ENCODE measurements at regions not wholly inside any gene's neighbourhood (a gene's known extent, or its start where the extent isn't known, plus 50 kb on each side); places are given as distances from the start of the nearest gene placed in this dataset.

DNA sequence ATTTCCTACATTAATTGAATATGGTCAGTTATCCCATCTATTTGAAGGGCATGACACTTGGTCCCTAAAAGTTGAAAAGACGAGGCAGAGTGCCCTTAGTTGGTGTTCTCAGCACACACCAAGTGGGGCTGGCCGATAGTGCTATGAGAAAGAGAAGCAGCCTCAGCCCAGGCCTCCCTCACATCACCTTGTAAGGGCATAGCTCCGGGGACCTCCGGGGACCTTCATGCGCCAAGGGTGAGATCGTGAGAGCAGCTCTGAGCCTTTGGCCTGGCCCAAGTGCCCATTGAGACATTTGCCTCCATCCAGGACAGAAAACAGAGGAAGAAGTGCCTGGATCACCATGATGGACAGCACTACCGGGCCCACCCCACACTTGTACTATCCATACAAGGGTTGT, 244.3 kb upstream of the COPS8 start:
- H3K36me3 Mint-ChIP-seq: no peaks in the 10 kb centered on the region
- peaks cover 29% of the 10 kb centered on the region for H3K27me3 Mint-ChIP-seq
- ATAC-seq: no peak
- H3K4me1 Mint-ChIP-seq: no peaks in the 10 kb centered on the region
- H3K4me3 Mint-ChIP-seq: no peak overlapping the region
- no peak overlapping the region for H3K27ac Mint-ChIP-seq
- peaks cover under 1% of the 10 kb centered on the region for H3K9me3 Mint-ChIP-seq

GRCh38 chr2:236843161-236843968, 242.3 kb upstream of the COPS8 start:
- H3K27ac Mint-ChIP-seq: no peak overlapping the region
- no peaks in the 10 kb centered on the region for H3K4me1 Mint-ChIP-seq
- ATAC-seq: no peak
- H3K27me3 Mint-ChIP-seq: peaks cover 26% of the 10 kb centered on the region
- no peaks in the 10 kb centered on the region for H3K9me3 Mint-ChIP-seq
- H3K4me3 Mint-ChIP-seq: no peak overlapping the region
- H3K36me3 Mint-ChIP-seq: no peaks in the 10 kb centered on the region

- no peaks in the 10 kb centered on the region for H3K4me1 Mint-ChIP-seq
- H3K4me3 Mint-ChIP-seq: no peak overlapping the region
- H3K27ac Mint-ChIP-seq: no peak overlapping the region
- ATAC-seq: no peak
- peaks cover 26% of the 10 kb centered on the region for H3K27me3 Mint-ChIP-seq
- H3K36me3 Mint-ChIP-seq: no peaks in the 10 kb centered on the region
- H3K9me3 Mint-ChIP-seq: no peaks in the 10 kb centered on the region
Observed at GRCh38 chr2:236844711-236845110, 241.0 kb upstream of the COPS8 start.

DNA sequence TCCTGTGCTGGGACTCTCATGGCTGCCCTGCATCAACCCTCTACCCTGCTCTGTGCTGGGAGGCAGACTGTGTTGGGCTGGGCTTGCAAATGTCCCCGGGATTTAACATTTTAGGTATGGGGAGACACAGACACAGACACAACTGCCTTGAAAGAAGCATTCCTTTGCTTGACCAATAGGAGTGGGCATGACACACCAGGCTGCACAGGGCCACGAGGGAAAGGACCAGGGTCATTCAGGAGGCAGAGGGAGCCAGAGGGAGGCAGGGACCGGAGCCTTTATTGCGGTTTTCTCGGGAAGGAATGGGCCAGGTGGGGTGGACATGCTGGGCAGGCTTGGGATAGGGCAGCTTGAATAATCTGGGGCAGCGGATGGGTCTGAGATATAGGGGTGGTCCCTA, 238.7 kb upstream of the COPS8 start:
- H3K27ac Mint-ChIP-seq: no peak overlapping the region
- H3K36me3 Mint-ChIP-seq: no peaks in the 10 kb centered on the region
- peaks cover 23% of the 10 kb centered on the region for H3K27me3 Mint-ChIP-seq
- no peaks in the 10 kb centered on the region for H3K9me3 Mint-ChIP-seq
- ATAC-seq: no peak
- no peak overlapping the region for H3K4me3 Mint-ChIP-seq
- H3K4me1 Mint-ChIP-seq: no peaks in the 10 kb centered on the region

DNA sequence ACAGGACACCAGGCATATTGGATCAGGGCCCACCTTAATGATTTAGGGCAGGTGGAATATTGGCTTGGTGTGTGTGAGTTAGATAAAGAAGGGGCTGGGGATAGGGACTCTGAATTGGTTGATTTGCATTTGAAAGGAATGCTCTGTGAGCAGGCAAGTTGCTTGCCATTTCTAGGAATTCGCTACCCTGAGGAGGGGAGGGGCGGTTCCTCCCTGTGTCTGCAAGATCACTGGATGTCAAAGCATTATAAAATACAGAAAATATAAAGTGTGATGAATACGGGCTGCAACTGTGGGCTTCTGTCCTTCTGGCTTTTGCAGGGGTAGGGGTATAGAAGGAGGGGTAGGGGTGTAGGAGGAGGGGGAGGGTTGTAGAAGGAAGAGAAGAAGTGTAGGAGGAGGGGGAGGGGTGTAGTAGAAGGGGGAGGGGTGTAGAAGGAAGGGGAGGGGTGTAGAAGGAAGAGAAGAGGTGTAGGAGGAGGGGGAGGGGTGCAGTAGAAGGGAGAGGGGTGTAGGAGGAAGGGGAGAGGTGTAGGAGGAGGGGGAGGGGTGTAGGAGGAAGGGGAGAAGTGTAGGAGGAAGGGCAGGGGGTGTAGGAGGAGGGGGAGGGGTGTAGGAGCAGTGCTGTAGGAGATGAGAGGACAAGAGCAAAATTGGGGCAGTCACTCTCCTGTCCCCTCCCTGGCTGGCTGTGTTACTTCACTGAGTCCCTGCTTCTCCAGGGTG, 238.0 kb upstream of the COPS8 start:
- H3K27me3 Mint-ChIP-seq: peaks cover 16% of the 10 kb centered on the region

GRCh38 chr2:236848501-236848900, 237.2 kb upstream of the COPS8 start:
- H3K4me3 Mint-ChIP-seq: no peak overlapping the region
- H3K27ac Mint-ChIP-seq: no peak overlapping the region
- H3K9me3 Mint-ChIP-seq: no peaks in the 10 kb centered on the region

More for the DNA sequence above, 238.0 kb upstream of the COPS8 start:
- Mint-ChIP-seq H3K27ac (no peak overlapping the region), H3K9me3 (no peaks in the 10 kb centered on the region), H3K36me3 (no peaks in the 10 kb centered on the region), H3K4me3 (no peak overlapping the region), H3K4me1 (no peaks in the 10 kb centered on the region)
- ATAC-seq: no peak

DNA sequence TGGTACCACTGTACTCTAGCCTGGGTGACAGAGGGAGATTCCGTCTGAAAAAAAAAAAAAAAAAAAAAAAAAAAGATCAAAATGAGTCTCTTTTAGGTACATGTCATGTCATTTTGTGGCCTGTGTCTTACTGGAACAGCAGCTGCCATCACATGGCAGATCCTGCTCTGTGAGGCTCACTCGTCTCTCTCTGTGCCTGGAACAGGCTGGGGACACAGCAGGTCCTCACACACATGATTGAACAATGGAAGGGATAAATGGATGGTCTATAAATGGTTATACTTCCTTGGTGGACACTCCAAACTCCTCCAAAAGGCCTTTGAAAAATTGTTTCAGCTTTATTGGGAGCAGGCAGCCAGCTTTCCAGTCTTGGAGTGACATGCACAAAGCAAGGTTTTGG, 236.2 kb upstream of the COPS8 start:
- Mint-ChIP-seq H3K27ac (no peak overlapping the region), H3K9me3 (no peaks in the 10 kb centered on the region), H3K36me3 (no peaks in the 10 kb centered on the region), H3K4me1 (no peaks in the 10 kb centered on the region), H3K27me3 (no peaks in the 10 kb centered on the region), H3K4me3 (no peak overlapping the region)
- no peak for ATAC-seq

More at GRCh38 chr2:236848501-236848900, 237.2 kb upstream of the COPS8 start:
- no peak for ATAC-seq
- Mint-ChIP-seq H3K27me3 (peaks cover 8% of the 10 kb centered on the region), H3K4me1 (no peaks in the 10 kb centered on the region), H3K36me3 (no peaks in the 10 kb centered on the region)

- H3K27ac Mint-ChIP-seq: no peak overlapping the region
- no peaks in the 10 kb centered on the region for H3K36me3 Mint-ChIP-seq
- no peaks in the 10 kb centered on the region for H3K4me1 Mint-ChIP-seq
- ATAC-seq: no peak
- no peaks in the 10 kb centered on the region for H3K27me3 Mint-ChIP-seq
- H3K9me3 Mint-ChIP-seq: no peaks in the 10 kb centered on the region
- H3K4me3 Mint-ChIP-seq: no peak overlapping the region
Observed at GRCh38 chr2:236849940-236850339, 235.7 kb upstream of the COPS8 start.

GRCh38 chr2:236851187-236851586, 234.5 kb upstream of the COPS8 start:
- Mint-ChIP-seq H3K4me1 (no peaks in the 10 kb centered on the region), H3K36me3 (no peaks in the 10 kb centered on the region), H3K27ac (no peak overlapping the region)

DNA sequence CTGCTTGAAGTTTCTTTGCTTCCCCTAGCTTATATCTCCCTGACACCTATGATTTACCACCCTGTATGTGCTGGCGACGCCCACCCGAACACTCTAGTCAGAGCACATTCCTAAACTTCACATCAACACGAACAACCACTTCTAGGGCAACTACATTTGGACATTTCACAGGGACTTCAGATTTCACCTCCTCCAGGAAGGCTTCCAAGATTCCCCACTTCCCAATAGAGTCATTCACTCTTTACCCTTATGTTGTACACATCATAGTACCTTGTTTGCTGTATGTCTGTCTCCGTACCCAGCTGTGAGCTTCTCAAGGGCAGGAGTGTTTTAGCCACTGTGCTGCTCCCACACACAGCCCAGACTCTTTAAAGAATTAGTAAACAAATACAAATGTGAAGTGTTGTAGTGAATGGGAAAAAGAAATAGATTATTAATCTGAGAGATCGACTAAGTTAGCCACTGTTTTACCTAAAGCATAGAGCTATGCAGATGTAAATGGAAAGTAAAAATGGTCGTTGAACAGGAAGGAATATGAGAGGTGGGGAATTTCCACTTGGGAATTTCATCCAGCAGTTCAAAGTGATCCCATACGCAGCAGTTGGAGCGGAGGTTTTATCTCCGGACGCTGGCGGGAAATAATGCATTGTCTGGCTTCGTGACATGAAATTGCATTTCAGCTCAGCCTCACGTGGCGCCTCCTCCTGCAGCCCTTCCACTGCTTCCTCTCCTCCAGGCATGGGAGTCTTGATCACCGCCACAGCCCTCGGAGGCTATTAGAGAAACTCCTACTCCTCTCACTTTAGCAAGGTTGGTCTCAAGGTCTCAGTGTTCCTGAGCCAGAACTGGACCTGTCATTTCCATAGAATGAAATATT, 233.4 kb upstream of the COPS8 start:
- Mint-ChIP-seq H3K4me1 (no peaks in the 10 kb centered on the region), H3K27me3 (peaks cover 9% of the 10 kb centered on the region), H3K27ac (no peak overlapping the region), H3K4me3 (no peak overlapping the region), H3K36me3 (no peaks in the 10 kb centered on the region), H3K9me3 (peaks cover 5% of the 10 kb centered on the region)
- no peak for ATAC-seq

More at GRCh38 chr2:236851187-236851586, 234.5 kb upstream of the COPS8 start:
- H3K27me3 Mint-ChIP-seq: peaks cover 8% of the 10 kb centered on the region
- peaks cover 5% of the 10 kb centered on the region for H3K9me3 Mint-ChIP-seq
- no peak overlapping the region for H3K4me3 Mint-ChIP-seq
- ATAC-seq: no peak

DNA sequence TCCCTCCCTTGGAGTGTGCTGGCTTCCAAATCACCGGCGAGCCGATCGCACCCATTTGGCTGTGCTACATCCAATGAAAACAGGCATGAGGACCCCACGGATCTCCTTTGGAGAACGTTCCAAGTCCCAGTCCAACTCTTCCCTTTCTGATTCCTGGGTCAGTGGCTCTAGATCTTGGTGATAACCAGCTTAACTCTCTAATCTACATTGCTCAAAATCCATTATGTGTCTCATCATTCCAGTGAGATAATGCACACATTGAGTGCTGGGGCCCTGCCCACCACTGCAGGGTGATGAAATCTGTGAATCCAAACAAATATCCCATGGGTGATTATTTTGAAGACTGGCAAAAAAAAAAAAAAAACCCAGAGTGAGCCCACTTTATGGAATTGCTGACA, 232.7 kb upstream of the COPS8 start:
- Mint-ChIP-seq H3K4me1 (no peaks in the 10 kb centered on the region), H3K27ac (no peak overlapping the region)
- ATAC-seq: no peak

DNA sequence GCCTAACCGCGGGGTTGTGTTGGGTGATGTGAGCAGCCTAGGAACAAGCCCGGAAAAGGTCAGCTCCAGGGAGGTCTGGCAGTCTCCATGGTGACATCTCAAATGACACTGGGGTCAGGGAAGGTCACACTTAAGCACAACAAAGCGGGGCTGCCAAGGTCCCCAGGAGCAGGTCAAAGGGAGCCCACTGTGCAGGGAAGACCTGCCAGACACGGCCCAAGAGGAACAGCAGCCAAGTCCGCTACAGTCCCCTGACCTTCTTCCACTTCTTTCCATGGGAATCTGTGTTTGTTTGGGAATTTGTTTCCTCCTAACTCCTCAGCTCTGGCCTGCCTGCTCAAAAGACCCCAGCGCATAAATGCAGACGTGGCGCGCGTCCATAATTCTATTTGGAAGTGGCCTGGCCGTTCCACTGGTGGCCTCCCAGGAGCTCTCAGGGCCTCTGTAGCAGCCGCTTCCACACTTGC, 232.1 kb upstream of the COPS8 start:
- peaks cover 9% of the 10 kb centered on the region for H3K27me3 Mint-ChIP-seq
- no peak for ATAC-seq
- H3K9me3 Mint-ChIP-seq: peaks cover 5% of the 10 kb centered on the region
- H3K27ac Mint-ChIP-seq: no peak overlapping the region
- no peak overlapping the region for H3K4me3 Mint-ChIP-seq
- no peaks in the 10 kb centered on the region for H3K36me3 Mint-ChIP-seq
- no peaks in the 10 kb centered on the region for H3K4me1 Mint-ChIP-seq

More for the DNA sequence above, 232.7 kb upstream of the COPS8 start:
- Mint-ChIP-seq H3K9me3 (peaks cover 5% of the 10 kb centered on the region), H3K4me3 (no peak overlapping the region), H3K36me3 (no peaks in the 10 kb centered on the region), H3K27me3 (peaks cover 9% of the 10 kb centered on the region)

- H3K9me3 Mint-ChIP-seq: peaks cover 5% of the 10 kb centered on the region
- no peak overlapping the region for H3K4me3 Mint-ChIP-seq
- no peak overlapping the region for H3K27ac Mint-ChIP-seq
- no peaks in the 10 kb centered on the region for H3K36me3 Mint-ChIP-seq
- H3K4me1 Mint-ChIP-seq: no peaks in the 10 kb centered on the region
- no peak for ATAC-seq
- peaks cover 9% of the 10 kb centered on the region for H3K27me3 Mint-ChIP-seq
Observed at GRCh38 chr2:236855176-236855865, 230.4 kb upstream of the COPS8 start.

DNA sequence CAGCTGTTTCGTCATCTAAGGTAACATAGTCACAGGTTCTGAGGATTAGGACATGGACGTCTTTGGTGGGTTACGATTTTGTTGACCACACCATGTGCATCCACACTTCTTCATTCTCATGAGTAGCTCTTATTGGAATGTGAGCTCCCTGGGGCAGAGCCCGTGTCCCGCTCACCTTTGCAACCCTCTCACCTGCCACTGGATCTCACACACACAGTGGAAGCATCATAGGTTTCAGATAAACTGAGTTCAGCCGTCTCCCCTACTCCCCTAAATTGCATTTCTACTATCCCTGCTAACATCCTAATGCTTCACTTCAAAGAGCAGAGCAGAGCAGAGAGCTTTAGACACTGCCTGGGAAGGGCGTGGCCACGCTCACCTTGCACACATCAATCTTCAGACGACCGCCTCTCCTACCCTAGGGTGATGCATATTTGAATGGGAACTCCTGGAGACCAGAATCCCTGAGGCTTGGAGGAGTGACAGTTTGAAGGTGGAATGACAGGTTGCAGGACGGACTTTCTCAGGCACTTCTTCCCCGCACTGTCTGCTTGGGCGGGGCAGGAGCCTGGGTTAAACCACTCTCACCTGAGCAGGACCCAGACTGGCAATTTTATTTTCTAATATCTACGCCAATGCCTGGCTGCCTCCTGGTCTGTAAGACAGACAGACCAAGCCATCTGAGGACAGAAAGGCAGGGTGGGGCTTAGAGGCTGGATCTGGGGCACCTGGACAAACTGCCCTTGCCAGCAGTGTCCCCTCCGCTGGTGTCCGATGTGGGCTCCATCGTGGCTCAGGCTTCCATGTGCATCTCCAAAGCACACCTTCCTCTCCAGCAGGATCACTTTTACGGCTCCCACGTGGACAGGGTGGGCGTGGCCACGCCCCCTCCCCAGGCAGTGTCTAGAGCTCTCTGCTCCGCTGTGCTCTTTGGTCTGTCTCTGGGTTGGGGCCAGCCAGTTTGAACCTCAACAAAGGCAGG, 229.5 kb upstream of the COPS8 start:
- Mint-ChIP-seq H3K27me3 (peaks cover 9% of the 10 kb centered on the region), H3K27ac (no peak overlapping the region), H3K4me3 (no peak overlapping the region), H3K9me3 (peaks cover 5% of the 10 kb centered on the region), H3K4me1 (no peaks in the 10 kb centered on the region), H3K36me3 (no peaks in the 10 kb centered on the region)
- no peak for ATAC-seq
